ENCODE measurements at regions not wholly inside any gene's neighbourhood (a gene's known extent, or its start where the extent isn't known, plus 50 kb on each side); places are given as distances from the start of the nearest gene placed in this dataset.

DNA sequence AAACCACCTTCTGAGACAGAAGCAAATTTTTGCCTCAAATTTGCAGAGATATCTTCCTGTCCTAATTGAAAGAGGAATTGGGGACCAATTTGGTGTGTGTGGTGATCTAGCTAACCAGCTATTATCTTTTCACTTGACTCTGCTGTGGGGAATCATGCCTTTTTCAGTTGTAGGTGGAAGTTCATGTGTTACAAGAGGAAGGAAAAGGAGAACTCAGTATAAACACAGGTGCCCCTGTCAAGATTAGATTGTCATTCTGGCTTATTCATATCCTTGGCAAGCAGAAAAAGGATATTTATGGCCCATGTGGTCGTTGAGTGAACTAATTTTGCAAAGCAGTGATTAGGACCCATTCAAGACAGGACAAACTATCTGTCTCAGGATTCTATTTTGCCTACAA is 336.8 kb upstream of the SLC30A5 start:
- DNase-seq = no peak
- intact Hi-C loops (cut with DNase I) = no loop called here

DNA sequence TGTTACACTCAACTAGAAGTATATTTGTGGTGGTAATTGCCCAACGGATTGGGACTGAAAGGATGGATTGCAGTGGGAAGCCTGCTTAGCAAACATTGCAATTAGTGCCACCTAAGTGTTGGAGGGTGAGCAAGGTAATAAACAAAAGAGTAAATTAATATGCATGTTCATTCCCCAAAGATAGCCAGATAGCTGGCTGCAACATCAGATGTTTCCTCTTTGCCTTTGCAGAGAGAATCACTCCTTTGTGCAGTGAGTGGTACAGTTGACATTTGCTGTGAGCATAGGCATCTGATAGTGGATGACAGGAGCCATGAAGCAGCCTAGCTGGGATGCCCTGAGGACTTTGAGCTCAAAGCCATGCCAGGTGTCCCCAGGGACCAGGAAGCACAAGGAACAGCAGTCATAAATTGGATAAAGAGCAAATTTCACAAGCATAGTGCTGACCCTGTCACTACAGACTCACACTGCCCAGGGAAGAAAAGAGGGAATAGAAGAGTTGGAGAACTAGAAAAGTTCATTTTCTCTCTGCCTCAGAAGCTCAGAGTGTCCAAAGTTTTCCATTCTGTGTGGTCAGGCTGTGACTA is 336.1 kb upstream of the SLC30A5 start:
- DNase-seq = no peak
- intact Hi-C loops (cut with DNase I) = no loop called here

DNA sequence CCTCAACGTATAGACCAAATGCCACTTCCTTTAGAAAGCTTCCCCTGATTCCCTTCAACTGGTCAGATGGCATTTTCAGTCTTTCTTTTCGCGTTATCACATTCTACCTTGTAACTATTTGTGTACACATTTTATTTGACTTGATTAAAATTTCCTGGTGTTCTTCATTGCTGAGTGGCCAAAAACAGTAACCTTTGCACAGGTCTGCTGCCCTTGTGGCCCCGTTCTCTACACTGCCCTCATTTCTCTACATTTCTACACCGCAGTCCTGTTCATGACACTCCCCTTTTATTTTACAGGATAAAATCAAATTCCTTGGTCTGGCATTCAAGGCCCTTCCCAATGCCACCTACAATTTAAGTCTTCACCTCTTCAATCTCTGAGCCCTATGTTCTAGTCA is 334.2 kb upstream of the SLC30A5 start:
- intact Hi-C loops (cut with DNase I) = no loop called here
- DNase-seq = no peak

DNA sequence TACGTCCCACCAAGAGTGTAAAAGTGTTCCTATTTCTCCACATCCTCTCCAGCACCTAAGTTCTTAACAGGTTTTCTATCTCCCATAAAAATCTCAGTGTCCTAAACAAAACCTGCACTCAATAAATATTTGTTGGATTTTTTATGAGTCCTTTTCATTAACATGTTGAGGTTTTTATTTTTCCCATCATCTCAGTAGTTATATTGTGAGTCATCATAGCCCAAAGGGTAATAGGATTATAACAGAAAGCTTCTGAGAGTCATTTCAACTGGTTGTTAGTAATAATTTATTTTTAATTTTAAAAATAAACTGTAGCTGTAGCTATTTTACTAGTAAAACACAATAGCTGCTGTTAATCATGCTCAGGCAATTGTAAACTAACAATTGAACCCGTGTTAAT is 331.6 kb upstream of the SLC30A5 start:
- DNase-seq = no peak
- intact Hi-C loops (cut with DNase I) = no loop called here

DNA sequence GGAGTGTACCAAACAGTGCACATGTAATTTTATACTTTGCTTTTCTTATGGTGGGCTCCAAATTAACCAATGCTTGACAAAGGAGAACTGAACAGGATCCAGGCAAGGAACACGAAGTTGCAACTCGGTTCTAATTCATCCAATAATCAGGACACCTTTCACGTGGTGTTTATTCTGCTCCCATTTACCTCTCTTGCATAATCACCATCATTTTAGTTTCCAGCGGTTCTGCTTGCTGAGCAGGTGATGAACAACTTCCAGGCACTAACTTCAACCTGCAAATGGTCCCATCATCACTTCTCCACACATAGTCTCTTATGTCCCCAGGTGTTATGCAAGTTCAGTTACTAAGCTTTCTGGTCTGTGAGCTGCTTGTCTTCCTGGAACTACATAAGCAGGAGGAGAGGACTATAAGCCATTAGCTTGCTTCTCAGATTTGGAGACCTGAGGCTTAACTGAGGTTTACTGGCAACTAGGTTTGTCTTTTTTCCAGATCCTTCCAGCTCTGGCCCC is 326.8 kb upstream of the SLC30A5 start:
- DNase-seq = no peak
- intact Hi-C loops (cut with DNase I) = no loop called here

DNA sequence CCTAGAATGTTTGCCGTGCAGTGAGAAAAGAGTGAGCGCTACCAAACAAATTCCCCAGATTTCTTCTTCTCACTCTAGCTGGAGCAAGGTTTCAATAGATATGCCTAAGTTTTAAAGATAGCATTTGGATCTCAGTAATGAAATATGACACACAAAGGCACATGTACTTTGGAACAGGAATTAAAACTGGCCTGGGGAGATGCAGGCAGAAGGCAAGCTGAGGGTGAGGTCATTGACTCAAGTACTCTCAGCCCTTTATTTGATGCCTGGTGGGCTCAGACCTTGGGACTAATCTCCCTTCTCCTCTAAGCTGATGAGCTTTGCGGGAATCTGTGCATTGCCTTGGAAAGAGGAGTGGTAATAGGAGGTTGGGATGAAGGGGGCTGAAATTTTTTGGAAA is 323.3 kb upstream of the SLC30A5 start:
- intact Hi-C loops (cut with DNase I) = no loop called here
- DNase-seq = no peak

DNA sequence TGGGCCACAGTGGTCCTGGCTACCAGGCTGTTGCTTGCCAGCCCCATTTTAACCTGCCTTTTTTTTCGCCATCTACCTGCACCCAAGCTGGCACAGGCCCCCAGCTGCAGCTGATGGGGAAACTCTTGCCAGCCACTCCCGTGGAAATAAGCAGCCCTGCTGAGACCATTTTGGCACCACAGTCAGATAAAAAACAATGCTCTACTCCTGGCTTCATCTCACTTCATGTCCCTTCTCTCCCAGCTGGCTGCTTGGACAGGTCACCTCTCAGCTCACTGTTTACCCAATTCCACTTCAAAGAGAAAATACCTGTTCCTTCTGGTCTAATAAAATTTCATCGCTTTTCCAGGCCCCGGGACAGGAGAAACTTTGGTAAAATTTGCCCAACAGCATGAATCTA is 322.6 kb upstream of the SLC30A5 start:
- intact Hi-C loops (cut with DNase I) = no loop called here
- no peak for DNase-seq

DNA sequence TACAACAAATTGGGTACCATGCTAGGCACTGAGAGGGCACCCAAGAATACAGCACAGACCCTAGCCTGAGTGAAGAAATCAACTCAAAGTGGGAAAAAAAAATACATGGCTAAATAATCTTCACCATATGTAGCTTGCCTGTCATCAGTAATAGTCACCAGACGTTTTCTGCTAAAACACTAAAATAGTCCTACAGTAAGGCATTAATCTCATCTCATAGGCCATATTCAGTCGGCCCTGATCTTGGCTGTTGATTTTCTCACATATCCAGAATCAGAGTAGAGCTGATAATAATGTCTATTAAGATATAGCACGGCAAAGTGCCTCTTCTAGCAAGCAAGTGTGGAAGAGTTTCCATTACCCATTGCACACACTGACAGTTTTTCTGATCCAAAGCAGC is 322.1 kb upstream of the SLC30A5 start:
- DNase-seq = no peak
- intact Hi-C loops (cut with DNase I) = no loop called here

DNA sequence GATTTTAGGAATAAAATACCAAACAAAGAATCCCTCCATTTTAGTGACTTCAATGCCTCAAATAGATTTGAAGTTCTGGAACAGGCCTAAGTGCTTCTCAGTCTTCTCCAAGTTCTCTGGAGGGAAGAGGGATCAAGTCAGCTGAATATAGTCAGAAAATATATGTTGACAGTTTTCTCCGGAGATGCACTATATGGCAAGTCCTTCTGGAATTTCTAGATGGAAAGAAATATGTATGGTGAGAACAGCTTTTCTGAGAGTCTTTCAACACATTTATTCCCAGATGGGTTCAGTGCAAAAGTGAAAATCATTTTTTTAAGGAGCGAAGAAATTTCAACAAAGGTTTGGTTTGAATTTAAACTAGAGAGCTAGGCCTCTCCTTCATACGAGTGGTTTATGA is 317.4 kb upstream of the SLC30A5 start:
- intact Hi-C loops (cut with DNase I) = no loop called here
- DNase-seq = no peak

DNA sequence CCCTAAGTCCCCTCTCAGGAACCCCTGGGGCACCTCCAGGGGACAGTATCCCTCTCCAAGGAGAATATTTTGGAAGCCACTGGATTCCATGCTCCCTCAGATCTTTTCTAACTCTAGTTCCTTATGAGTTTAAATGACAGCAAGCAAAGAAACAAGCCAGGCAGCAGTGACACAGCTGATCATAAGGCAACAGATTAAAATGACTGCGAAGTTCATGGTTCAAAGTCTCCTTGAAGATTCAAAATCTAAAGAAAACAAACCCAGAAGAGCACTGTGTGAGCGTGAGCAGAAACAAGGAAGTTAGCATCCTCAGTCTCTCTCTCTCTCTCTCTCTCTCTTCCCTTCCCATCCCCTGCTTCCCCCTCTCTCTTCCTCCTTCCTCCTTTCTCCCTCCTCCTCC is 316.7 kb upstream of the SLC30A5 start:
- intact Hi-C loops (cut with DNase I) = no loop called here
- DNase-seq = no peak

DNA sequence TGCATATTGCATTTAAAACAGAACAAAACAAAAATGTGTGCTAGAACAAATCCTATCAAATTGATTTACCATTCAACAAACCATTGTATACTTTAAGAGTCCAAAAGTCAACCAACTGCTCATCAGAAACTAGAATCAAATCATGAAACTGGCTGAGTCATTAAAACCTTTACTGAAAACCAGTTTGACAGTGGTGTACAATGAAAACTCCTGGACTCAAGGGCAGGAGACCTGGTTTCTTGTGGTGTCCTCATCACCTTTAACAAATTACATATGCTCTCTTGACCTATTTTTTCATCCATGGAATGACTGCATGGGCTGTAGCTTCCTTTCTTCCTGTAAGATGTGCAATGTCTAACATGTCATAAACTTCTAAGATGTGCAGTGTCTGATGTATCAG is 315.3 kb upstream of the SLC30A5 start:
- DNase-seq = no peak
- intact Hi-C loops (cut with DNase I) = no loop called here

DNA sequence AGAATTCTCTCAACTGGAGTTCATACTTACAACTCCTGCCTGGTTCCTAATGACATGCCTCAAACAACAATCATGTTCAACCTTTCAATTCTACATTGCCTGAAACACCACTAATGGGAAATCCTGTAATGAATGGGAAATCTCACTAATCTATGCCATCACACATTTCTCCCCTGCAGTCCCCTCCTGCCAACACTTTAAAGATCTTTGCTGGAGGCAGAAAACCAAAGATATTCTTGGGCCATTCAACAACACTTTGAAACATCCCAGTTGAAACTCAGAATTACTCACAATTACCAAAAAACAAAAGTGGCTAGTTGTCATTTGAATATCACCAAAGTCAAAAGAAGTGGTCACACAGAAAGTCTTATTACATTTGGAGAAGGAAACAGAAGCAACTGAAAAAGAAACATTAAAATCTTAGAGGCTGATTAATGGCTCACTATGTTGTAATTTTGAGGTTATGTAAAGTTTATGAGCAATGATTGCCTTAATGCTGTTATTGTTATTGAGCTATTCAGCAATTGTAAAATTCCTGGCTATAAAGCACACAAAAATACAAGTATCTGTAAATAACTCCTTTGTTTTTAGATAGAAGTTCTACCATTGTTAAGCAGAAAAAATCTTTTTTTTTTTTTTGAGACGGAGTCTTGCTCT is 313.4 kb upstream of the SLC30A5 start:
- intact Hi-C loops (cut with DNase I) = no loop called here
- DNase-seq = no peak

DNA sequence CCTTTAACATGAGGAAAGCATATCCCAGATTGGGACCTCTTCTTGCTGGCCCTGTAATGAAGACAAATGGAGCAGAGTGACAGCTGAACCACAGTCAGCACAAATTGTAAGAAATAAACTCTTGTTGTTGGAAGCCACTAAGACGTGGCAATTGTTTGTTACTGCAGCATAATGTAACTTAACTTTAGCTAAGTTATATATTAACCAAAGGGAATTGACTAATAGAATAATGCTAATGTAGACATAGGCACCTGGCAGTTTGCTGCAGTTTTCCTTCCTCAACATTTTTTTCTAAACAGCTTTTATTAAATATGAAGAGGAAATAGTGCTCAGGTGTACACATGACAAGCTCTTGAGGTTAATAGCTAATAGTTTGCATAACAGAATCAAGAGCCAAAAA is 300.7 kb upstream of the SLC30A5 start:
- intact Hi-C loops (cut with DNase I) = no loop called here

DNA sequence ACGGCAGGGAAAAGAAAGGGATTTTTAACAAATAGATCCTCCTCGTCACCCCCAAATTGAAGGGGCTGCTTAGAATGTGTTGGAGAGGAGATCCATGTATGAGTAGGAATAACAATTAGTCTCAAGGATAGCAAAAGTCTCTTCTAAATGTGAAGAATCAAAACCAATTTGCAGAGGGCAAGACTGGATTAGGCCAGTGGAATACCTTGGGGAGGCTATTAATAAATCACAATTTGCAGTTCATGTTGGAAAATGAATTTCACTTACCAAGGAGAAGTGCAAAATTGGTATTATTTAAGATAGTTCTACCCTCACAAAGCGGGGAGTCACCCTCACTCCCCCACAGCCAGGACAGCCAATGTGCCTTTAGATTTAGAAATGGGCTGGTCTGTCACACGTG is 299.8 kb upstream of the SLC30A5 start:
- intact Hi-C loops (cut with DNase I) = no loop called here
- no peak for DNase-seq

More for the DNA sequence above, 300.7 kb upstream of the SLC30A5 start:
- DNase-seq = no peak

DNA sequence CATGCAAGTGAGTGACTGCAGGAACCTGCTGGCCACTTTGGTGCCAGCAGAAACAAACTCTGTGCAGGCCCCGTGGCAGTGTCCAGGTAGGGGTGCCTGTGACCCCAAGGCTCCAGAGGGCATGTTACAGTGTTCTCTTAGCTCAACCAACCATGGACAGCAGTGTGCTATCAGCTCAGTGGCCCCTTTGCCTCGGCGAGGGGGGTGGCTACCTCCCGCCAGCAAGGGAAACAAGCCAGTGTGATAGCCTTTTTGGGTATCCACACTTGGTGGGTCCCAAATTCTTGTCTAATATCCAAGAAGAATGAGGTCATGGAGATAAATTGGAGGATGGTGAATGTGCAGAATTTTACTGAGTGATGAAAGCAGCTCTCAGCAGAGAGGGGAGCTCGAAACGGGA is 298.6 kb upstream of the SLC30A5 start:
- intact Hi-C loops (cut with DNase I) = no loop called here
- DNase-seq = no peak

DNA sequence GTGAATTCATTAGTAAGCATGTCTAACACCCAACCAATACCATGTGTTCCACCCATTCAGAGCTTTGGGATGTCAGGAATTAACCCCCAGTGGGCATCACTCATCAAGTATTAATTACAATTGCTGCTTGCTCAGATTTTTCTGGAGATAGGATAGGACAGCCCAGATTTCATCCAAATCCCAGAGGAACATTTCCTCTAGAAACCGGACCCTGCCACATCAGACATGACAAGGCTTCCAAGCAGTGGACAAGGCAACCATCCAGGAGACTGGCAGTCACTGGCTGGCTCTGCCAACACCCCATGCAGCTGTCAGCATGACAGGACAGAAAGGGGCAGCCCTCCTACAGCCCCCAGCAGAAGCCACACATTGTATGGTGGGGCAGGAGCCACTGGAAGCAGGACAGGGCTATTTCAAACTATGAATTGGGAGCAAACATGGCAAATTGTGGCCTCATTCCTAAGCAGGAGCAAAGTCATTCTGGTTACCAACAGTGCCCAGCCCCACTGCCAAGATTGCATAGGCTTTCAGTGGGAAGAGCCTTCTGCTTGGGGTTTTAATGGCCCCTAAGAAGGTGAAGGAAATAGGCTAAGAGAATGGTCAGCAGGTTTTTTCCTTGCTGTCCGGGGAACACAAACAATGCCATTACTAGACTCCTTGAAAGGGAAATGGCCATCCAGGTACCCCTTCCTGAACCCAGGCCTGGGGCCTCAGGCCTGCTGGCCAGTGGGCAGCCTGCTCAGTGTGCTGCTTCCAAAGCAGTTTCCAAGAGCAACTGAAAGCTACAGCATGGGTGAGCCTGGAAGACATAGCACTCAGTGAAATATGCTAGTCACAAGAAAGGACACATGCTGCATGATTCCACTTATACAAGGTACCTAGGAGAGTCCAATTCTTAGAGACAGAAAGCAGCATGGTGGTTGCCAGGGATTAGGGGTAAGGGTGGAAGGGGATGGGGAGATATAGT is 294.7 kb upstream of the SLC30A5 start:
- intact Hi-C loops (cut with DNase I) = no loop called here
- DNase-seq = peak in 2 of 10 donors; percentile 75 to 77

DNA sequence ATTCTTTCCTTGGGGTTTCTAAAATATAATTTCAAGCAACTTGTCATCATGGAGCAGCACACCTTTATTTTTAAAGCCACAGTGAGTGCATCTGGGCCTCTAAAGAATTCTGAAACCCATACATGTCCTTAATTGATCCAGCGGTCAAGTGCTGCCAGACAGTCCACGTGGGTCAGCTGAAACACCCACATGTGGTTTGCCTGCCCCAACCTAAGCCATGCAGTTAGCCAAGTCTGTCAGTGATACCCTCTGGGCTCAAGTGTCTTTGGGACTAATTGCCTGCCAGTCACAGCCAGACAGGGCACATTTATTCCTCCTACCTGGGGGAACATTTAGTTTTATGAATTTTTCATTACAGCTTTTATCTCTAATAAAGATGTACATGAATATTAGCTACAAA is 291.4 kb upstream of the SLC30A5 start:
- intact Hi-C loops (cut with DNase I) = no loop called here
- no peak for DNase-seq

DNA sequence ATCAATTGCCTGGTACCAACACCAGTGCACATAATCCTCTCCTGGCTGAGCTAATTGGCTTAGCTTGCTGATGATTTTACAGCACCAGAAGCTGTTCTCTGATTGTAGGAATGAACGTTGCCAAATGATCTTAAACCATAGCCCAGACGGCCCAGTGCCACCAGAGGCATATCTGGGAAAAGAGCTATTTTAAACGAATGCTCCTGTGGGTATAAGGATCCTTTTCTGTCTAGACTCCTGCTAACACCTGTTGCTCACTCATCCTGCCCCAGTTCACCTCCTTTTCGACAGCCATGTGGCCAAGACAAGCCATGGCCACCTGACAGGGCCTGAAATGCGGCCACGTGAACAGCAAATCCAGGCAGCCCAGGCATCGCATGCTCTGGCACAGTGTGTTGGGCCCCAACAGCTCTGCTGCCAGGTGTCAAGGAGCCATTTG is 289.9 kb upstream of the SLC30A5 start:
- no peak for DNase-seq
- intact Hi-C loops (cut with DNase I) = no loop called here

DNA sequence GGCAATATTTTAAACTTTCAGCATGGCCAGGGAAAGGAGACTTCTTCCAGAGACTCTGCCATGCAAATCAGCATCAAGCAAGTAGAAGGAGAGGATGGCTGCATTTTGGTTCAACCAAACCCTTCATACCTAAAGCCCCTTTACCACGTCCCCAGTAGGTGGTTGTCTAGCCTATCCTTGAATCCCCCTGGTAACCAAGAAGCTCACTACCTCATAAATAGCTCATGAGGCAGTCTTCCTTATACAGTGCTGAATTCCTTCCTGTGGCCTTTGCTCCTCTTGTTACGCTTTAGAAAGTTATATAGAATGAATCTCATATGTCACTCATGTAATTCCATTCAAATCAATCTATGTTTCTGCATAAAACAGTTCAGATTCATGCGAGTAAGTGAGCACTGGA is 289.5 kb upstream of the SLC30A5 start:
- intact Hi-C loops (cut with DNase I) = no loop called here
- no peak for DNase-seq

DNA sequence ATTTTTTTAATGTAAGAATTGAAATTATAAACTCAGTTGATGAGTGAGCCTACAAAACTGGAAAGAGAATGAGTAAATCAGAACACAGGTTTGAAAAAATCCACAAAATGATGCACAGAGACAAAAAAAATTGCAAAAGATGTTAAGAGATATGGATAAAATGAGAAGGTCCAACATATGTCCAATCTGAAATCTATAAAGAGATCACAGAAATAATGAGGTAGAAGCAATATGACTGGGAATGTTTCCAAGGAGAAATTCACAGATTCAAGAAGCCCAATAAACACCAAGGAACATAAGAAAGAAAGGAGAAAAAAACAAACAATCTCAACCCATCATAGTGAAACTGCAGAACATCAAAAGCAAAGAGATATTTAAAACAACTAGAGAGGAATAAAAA is 288.4 kb upstream of the SLC30A5 start:
- no peak for DNase-seq

DNA sequence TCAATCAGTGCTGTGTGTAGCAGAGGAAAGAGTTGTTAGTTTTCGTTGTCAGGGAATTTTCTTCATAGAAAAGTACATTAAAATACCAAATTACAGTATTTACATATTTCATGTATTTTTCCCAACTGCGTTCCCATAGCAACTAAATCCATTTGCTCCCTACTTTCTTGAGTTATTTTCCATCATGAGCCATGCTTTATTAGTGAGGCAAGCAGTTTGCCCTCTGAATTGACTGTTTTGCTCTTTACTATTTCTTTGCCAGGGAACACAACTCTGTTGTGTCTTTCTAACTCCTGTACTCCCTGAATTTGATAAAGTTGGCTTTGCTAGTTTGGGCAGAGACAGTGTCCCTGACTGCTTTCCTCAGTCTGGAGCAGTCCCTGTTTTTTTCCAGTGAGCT is 276.2 kb upstream of the SLC30A5 start:
- no peak for DNase-seq
- intact Hi-C loops (cut with DNase I) = no loop called here

More for the DNA sequence above, 288.4 kb upstream of the SLC30A5 start:
- intact Hi-C loops (cut with DNase I) = no loop called here
